ENCODE measurements at regions not wholly inside any gene's neighbourhood (a gene's known extent, or its start where the extent isn't known, plus 50 kb on each side); places are given as distances from the start of the nearest gene placed in this dataset.

DNA sequence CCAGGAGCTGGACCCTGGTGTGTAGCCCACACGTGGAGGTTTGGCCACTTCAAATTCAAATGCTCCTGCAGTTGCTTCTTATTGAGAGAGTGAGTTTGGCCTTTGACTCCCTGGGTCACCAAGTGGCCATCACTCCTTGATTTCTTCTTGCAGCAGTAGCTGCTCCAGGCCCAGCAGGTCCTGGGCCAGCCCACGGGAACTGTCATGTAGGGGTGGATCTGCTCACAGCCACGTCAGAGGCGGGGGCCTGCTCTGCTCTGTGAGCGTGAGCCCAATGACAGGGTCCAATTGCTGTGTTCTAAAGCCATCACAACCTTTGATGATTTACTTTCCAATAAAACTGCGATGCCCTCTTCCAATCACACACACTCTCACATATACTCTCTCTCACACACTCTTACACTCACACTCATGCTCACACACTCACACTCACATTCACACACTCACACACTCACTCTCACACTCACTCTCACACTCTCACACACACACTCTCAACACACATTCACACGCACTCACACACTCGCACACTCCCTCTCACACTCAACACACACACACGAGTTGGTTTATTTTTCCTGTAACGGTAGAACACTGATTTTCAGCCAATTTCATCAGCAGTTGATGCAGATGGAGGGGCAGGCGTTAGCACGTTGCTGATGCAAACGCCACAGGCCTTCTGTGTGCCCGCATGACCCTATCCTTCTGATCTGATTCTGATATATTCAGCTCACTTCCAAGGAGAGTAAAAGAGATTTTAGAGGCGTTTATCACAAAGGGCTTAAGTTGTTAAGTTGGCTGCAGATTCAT is 210.7 kb upstream of the PPP2R2D start:
- intact Hi-C loops (cut with DNase I): no loop called here
- WGBS: 63% methylated on average over 15 of the region's 15 CpGs
- Histone ChIP-seq H3K9me3 (no peaks in the 10 kb centered on the region), H3K36me3 (no peaks in the 10 kb centered on the region), H3K4me3 (no peak overlapping the region), H3K27me3 (replicated peaks; ENCODE audit: insufficient read depth) (peaks cover 10% of the 10 kb centered on the region), H3K27ac (no peak overlapping the region), H3K4me1 (replicated peaks) (no peaks in the 10 kb centered on the region)
- DNase-seq (ENCODE audit: low spot score): no peak
- TF ChIP-seq POLR2A (IDR thresholded peaks at IDR 0.05) (no peak), CTCF (IDR thresholded peaks at IDR 0.05) (no peak), POLR2AphosphoS5 (IDR thresholded peaks at IDR 0.05) (no peak)

DNA sequence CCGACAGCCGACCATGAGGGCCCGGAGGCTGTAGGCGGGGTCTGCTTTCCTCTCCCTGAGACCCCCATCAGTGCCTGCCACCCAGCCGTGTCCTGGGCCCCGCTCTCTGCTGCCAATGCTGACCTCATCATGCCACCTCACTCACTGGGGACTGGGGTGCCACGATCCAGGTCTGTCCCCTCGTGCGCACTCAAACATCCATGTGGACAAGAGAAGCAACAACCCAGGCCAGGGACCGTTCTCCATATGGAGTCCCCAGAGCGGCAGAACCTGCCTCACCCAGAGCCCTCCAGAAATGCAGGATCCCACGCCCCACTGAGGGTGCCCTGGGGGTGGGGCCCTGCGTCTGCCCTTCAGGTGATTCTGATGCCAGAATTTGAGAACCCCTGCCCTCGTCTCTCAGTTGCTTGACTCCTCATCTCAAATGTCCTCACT is 210.0 kb upstream of the PPP2R2D start:
- 78% methylated on average over 14 of the region's 14 CpGs for WGBS
- Histone ChIP-seq H3K27me3 (replicated peaks; ENCODE audit: insufficient read depth) (peaks cover 10% of the 10 kb centered on the region), H3K9me3 (no peaks in the 10 kb centered on the region), H3K36me3 (no peaks in the 10 kb centered on the region), H3K4me1 (replicated peaks) (no peaks in the 10 kb centered on the region), H3K27ac (no peak overlapping the region), H3K4me3 (no peak overlapping the region)
- intact Hi-C loops (cut with DNase I): no loop called here
- TF ChIP-seq POLR2A (IDR thresholded peaks at IDR 0.05): no peak
- TF ChIP-seq CTCF (IDR thresholded peaks at IDR 0.05): no peak
- no peak for TF ChIP-seq POLR2AphosphoS5 (IDR thresholded peaks at IDR 0.05)
- no peak for DNase-seq (ENCODE audit: low spot score)

DNA sequence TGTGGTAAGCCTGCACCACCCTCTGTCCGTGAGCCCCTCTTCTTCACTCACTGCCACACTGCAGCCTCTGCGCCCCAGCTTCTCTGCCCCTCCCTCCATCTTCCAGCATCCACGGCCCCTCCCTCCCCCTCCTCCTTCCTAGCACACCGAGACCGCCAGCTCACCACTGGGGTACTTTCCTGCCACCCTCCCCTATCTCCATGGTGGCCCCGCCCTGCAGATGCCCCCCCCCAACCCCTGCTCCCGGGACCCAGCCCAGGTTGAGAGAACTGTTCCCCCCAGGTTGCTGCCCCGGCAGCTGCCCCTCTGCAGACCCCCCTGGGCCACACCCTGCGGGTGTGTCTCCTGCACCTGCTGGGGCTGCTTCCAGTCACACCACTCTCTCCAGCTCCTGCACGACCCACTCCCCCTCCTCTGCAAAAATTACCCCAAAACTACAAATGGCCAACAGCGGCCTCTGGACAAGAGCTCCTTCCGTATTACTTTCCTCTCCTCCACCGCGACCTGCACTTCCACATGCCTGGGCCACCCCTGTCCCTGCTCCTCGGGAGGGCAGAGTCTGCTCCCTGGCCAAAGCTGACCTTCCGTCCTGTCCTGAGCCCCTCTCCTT is 209.2 kb upstream of the PPP2R2D start:
- no peaks in the 10 kb centered on the region for H3K9me3 ChIP-seq
- no peaks in the 10 kb centered on the region for H3K4me1 ChIP-seq (replicated peaks)
- no peak for DNase-seq (ENCODE audit: low spot score)
- no peak for TF ChIP-seq POLR2A (IDR thresholded peaks at IDR 0.05)
- TF ChIP-seq POLR2AphosphoS5 (IDR thresholded peaks at IDR 0.05): no peak
- TF ChIP-seq CTCF (IDR thresholded peaks at IDR 0.05): no peak
- no peaks in the 10 kb centered on the region for H3K36me3 ChIP-seq
- H3K27me3 ChIP-seq (replicated peaks; ENCODE audit: insufficient read depth): peaks cover 10% of the 10 kb centered on the region
- intact Hi-C loops (cut with DNase I): no loop called here
- WGBS: 77% methylated on average over 16 of the region's 16 CpGs
- H3K27ac ChIP-seq: no peak overlapping the region
- no peak overlapping the region for H3K4me3 ChIP-seq

DNA sequence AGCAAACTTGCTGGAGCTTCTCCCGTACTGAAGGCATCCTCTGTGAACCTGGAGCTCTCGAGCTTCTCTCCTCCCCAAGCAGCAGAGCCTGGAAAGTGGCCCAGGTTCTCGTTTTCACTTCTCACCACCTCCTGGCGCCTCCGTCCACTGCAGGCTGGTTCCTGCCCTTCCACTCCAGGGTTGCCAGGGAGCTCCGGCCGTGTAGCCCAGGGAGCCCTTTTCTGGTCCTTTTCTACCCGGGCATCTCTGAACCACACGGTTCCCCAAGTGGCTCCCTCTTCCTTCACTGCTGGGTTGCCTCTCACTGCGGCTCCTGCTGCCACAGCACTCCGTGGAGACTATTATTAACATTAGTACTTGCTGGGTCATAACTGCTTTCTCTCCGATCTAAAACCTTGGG is 208.6 kb upstream of the PPP2R2D start:
- Histone ChIP-seq H3K4me1 (replicated peaks) (no peaks in the 10 kb centered on the region), H3K36me3 (no peaks in the 10 kb centered on the region), H3K9me3 (no peaks in the 10 kb centered on the region), H3K27me3 (replicated peaks; ENCODE audit: insufficient read depth) (peaks cover 10% of the 10 kb centered on the region), H3K27ac (no peak overlapping the region), H3K4me3 (no peak overlapping the region)
- no peak for TF ChIP-seq CTCF (IDR thresholded peaks at IDR 0.05)
- no peak for TF ChIP-seq POLR2AphosphoS5 (IDR thresholded peaks at IDR 0.05)
- TF ChIP-seq POLR2A (IDR thresholded peaks at IDR 0.05): no peak
- no peak for DNase-seq (ENCODE audit: low spot score)
- 61% methylated on average over 12 of the region's 12 CpGs for WGBS
- intact Hi-C loops (cut with DNase I): no loop called here
